HG02798 (cell line): ENCODE measurements at regions not wholly inside any gene's neighbourhood (a gene's known extent, or its start where the extent isn't known, plus 50 kb on each side); places are given as distances from the start of the nearest gene placed in this dataset.

Source experiments
- ATAC-seq: cut with Tn5 transposase; IDR thresholded peaks from one replicate; pipeline ENCODE4 v1.9.1; 2021; ENCODE audit warnings: mild to moderate bottlenecking; ENCODE audit not compliant: unreplicated experiment, poor library complexity

GRCh38 chr15:29392358-29392757, 122.7 kb upstream of the NSMCE3 start:
- no peak for ATAC-seq

GRCh38 chr15:29390051-29390450, 120.4 kb upstream of the NSMCE3 start:
- no peak for ATAC-seq

- ATAC-seq = no peak
Measured at GRCh38 chr15:29386523-29386922, 116.9 kb upstream of the NSMCE3 start.

- ATAC-seq = no peak
Measured at GRCh38 chr15:29383367-29383766, 113.7 kb upstream of the NSMCE3 start.

GRCh38 chr15:29382862-29383261, 113.2 kb upstream of the NSMCE3 start:
- no peak for ATAC-seq

- ATAC-seq = no peak
Measured at GRCh38 chr15:29380466-29380865, 110.8 kb upstream of the NSMCE3 start.

- no peak for ATAC-seq
Measured at GRCh38 chr15:29379647-29380046, 110.0 kb upstream of the NSMCE3 start.

GRCh38 chr15:29377161-29377560, 107.5 kb upstream of the NSMCE3 start:
- no peak for ATAC-seq

GRCh38 chr15:29376590-29376989, 107.0 kb upstream of the NSMCE3 start:
- ATAC-seq = no peak

- ATAC-seq = no peak
Measured at GRCh38 chr15:29369261-29369660, 99.6 kb upstream of the NSMCE3 start.

- no peak for ATAC-seq
Measured at GRCh38 chr15:29364426-29365078, 94.9 kb upstream of the NSMCE3 start.

- no peak for ATAC-seq
Measured at GRCh38 chr15:29361560-29361959, 91.9 kb upstream of the NSMCE3 start.

- ATAC-seq = no peak
Measured at GRCh38 chr15:29360152-29360551, 90.5 kb upstream of the NSMCE3 start.

- no peak for ATAC-seq
Measured at GRCh38 chr15:29356786-29357185, 87.2 kb upstream of the NSMCE3 start.

- ATAC-seq = no peak
Measured at GRCh38 chr15:29355477-29355876, 85.9 kb upstream of the NSMCE3 start.

- ATAC-seq = no peak
Measured at GRCh38 chr15:29352402-29352801, 82.8 kb upstream of the NSMCE3 start.

GRCh38 chr15:29349196-29349595, 79.6 kb upstream of the NSMCE3 start:
- no peak for ATAC-seq

GRCh38 chr15:29348336-29348914, 78.8 kb upstream of the NSMCE3 start:
- no peak for ATAC-seq

- ATAC-seq = no peak
Measured at GRCh38 chr15:29346998-29347397, 77.4 kb upstream of the NSMCE3 start.

- ATAC-seq = no peak
Measured at GRCh38 chr15:29345549-29346525, 76.2 kb upstream of the NSMCE3 start.

- no peak for ATAC-seq
Measured at GRCh38 chr15:29344474-29344873, 74.9 kb upstream of the NSMCE3 start.
